GM19239 (cell line): ENCODE measurements at regions not wholly inside any gene's neighbourhood (a gene's known extent, or its start where the extent isn't known, plus 50 kb on each side); places are given as distances from the start of the nearest gene placed in this dataset.
"Not testable (repeated sequence)": the region's sequence is repeated elsewhere in the genome, so short reads cannot be mapped to it uniquely, and the experiment has no call there.

ENCODE experiments used
- DNase-seq: peaks from one replicate; pipeline ENCODE4 v3.0.0; 2011; ENCODE audit warnings: low spot score; ENCODE audit not compliant: insufficient read length
- FAIRE-seq: peaks from 2 replicates; lab custom pipeline; 2011; peaks lifted over from hg19 to GRCh38; lab: Jason Lieb, UNC

DNA sequence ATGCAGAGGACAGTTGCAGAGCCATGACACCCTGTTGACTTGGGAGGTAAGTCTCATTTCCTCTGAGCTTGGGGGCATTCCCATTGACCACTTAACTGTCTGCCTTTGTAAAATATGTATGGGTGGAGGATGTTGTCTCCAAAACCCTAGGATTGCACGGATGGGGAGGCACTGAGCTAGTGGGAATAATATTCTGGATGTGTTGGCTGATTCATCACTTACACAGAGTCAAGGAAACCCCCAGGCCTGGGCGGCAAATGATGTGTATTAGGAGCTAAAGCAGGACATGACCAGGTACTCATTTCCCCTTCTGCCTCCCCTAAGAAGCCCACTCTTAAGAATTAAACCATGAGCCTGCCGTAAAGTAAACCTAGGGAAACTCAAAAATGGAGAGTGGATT is 319.4 kb downstream of the VRK1 start:
- DNase-seq (no peak), FAIRE-seq (no peak)

DNA sequence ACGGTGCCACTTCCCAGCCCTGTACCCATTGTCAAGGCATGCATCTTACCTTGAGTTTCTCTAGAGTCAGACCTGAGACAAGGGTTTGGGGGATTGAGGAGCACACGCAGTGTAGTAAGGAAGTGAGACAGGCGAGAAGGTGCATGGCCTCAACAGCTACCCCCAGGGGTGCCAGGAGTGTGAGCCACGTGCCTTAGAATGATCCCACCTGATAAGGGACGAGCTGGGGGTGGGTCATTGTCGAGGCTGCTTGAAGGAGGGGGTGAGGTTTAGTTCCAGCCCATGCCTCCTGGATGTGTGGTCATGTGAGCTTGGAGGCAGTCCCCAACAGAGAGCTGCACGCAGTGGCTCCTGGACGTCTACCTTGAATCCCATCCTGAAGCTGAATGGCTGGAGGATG is 320.5 kb downstream of the VRK1 start:
- FAIRE-seq, result no peak
- DNase-seq, result no peak

DNA sequence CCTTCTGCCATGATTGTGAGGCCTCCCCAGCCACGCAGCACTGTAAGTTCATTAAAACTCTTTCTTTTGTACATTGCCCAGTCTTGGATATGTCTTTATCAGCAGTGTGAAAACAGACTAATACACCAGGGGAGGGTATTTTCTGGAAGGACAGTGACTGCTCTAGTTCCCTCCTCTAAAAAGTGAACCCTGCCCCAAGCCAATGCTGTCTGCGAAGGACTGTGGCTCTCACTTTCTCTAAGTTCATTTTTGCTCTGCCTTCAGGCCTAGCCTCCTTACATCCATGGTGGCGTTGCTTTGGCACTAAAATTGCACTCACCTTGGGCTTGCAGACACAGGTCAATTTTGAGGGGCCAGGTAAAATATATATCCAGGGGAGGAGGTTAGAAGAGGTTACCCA is 323.0 kb downstream of the VRK1 start:
- FAIRE-seq (no peak), DNase-seq (no peak)

DNA sequence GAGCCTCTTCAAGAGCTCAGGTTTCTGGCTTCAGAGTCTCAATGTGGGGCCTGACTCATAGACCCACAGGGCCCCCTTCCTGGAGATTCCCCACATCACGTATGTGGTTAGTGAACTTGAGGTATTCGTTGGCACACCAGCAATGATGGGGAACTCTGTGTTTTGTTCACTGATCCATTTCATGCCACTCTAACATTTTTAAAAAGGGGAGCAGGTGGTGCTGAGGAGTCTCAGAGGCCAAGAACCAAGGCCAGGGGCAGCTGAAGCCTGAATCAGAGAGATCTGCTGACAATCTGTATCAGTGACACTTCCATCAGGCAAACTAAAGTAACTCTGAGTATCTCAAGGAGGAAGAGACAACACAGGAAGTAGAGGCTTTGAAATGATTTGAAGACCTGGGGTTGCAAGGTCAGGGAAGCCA is 323.4 kb downstream of the VRK1 start:
- FAIRE-seq (no peak), DNase-seq (no peak)

DNA sequence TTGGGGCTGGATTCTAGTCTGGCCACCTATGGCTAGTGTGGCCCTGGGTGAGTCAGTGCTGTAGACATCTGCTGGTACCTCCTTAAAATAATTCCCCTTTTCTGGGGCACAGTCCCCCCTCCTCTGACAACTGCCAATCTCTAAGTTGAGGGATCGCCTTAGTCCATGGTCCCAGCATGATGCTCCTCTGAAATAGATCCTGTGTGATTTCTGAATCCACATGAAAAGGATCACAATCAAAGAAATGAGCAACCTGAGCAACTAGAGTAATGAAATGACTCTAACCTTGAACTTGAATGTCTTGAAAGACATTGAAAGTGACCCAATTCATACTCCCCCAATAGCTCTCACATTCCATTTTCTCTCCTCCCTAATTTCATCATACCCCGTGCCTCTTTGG is 332.5 kb downstream of the VRK1 start:
- DNase-seq (no peak), FAIRE-seq (no peak)

DNA sequence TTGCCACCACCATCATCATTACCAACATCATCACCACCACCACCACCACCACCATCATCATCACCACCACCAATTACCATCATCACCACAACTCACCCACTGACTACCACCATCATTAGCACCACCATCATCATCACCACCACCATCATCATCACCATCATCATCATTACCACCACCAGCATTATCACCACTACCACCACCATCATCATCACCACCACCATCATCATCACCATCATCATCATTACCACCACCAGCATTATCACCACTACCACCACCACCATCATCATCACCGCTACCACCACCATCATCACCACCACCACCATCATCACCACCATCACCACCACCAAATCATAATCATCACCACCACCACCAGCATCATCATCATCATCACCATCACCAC is 338.7 kb downstream of the VRK1 start:
- not testable (repeated sequence) for FAIRE-seq, DNase-seq

DNA sequence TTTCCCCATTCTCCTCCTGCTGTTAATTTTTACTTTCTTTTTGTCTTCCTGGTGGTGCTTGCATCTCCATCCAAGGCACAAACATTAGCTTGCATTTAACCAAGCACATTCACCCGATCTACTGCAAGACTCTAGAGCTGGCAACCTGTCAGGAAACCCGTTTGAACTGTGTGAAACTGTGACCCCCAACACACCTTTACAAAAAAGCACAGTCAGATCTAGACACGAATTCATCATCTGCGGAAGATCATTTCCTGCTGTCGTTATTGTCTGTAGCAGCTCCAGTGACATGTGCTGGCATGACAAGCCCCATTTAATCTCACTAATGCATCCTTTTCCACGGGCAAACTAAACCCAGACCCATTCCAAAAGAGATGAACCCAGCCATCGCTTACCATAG is 340.5 kb downstream of the VRK1 start:
- DNase-seq (no peak), FAIRE-seq (no peak)

DNA sequence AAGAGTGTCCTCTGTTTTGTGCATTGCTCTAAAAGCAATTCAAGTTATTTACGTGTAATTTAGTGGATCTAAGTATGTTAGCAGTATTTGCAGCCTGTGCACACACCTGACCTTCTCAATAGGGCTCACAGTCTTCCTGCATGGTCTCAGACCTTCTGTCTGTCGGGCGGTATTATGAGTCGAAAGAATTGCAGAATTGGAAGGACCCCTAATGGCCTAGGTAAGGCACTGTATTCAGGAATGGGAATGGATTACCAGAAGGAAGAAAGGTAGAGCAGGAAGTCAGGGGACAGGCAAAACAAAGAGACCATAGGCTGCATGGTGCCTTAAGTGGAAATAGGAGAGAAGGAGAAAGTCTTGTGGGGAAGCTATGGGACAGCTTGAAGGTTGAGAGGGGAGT is 341.6 kb downstream of the VRK1 start:
- FAIRE-seq, result no peak

DNA sequence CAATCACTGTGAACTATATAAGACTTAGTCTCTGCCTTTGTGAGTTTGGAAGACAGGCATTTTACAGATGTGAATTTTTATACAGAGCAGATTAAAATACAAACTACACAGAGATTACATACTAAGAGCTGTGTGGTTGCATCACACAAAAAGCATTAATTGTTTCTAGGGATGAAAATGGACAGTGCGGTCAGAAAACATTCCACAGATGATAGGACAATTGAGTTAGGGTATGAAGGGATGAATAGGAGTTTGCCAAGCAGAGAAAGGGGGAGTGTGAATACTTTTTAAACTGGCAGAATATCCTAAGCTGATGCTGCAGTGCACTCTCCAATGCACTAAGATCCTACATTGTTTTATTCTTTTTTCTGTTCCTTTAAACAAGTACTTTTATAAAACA is 345.8 kb downstream of the VRK1 start:
- FAIRE-seq, result no peak
- DNase-seq, result no peak

More for the DNA sequence above, 341.6 kb downstream of the VRK1 start:
- DNase-seq, result no peak

DNA sequence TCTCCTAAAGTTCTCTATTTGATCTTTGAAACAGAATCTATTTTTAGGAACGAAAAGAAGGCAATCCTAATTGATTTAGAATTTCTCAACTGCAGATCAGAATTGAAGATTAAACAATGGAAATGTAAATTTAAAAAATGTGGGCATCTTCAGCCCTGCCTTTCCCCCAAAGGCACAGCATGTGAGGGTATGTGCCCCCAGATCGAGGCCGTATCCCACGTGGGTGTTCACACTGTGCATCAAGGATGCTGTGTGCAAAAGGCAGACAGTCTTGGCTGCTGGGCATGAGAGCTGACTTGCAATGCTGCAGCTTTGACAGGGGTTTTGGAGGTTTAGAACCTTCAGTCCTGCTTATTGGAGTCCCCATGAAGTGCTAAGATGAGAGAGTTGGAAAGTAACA is 346.3 kb downstream of the VRK1 start:
- no peak for DNase-seq
- no peak for FAIRE-seq

DNA sequence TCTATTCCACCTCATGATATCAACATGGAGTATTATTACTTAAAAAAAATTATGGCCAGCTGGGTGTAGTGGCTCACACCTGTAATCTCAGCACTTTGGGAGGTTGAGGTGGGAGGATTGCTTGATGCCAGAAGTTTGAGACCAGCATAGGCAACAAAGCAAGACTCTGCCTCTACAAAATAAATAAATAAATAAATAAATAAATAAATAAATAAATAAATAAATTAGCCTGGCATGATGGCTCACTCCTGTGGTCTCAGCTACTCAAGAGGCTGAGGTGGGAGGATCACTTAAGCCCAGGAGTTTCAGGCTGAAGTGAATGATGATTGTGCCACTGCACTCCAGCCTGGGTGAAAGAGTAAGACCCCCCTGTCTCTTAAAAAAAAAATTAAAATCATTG is 350.8 kb downstream of the VRK1 start:
- not testable (repeated sequence) for DNase-seq, FAIRE-seq

DNA sequence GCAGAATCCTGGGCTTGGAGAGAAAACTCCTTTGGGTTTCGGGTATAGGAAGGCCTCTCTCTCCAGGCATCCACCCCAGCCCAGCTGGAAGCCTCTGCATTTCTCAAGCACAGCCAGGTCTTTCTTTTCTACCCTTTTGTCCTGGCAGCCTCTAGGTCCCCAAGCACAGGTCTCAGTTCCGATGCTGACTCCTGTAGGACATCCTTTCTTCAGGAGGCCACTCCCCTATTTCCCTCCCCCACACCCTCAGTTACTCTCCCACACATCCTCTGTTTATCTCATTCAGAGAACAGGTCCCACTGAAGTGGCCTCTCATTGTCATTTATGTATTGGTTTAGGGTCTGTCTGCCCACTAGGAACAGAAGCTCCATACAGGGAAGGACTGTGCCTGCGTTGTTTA is 352.6 kb downstream of the VRK1 start:
- no peak for FAIRE-seq
- DNase-seq, result no peak

DNA sequence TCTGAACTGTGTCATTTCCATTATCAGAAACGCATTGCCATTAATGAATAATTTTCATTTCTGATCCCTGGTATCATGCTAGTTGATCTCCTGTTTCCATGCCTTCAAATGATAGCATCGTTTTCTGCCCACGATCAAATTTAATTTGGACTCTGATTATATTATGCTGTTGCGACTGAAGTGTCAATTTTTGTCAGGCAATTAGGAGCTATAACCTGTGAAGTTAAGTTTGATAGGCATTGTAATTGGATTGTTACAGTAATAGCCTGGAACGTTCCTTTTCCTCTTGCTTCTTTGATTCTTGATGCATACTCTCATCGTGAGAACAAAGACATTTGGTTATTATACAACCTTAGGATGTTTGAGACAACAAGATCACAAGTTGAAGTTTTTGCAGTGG is 356.3 kb downstream of the VRK1 start:
- DNase-seq, result no peak
- FAIRE-seq, result no peak

DNA sequence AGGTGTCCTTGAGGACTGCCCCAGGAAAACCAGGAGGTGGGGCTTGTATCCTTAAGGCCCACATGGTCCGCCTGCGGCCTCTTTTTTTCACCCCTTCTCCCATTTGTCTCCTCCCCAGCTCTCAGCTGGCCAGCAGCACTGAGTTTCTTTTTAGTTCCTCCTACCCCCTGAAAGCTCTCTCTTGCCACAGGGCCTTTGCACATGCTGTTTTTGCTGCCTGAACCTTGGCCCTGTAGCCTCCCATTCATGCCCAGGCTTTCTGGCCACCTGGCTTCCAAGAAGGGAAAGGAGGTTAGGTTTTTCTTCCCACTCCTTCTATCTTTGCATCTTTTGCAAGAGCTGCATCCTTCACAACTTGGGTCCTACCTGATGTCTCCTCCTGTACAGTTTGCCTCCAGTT is 358.1 kb downstream of the VRK1 start:
- DNase-seq (no peak), FAIRE-seq (no peak)

DNA sequence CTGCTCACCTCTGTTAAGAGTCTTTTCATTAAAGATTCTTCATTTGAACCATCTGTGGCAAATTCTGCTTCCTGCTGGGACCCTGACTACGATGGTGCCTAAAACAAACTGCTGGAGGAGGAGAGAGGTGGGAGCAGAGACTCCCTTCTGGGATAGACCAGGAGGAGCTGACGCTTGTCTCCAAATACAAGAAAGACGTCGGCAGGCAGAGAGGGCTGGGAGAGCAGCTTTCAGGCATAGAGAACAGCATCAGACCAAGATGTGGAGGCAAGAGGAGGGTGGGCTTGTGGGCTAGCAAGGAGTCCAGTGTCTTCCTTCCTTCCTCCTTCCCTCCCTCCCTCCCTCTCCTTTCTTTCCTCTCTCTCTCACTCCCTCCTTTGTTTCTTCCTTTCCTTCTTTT is 358.6 kb downstream of the VRK1 start:
- DNase-seq (no peak), FAIRE-seq (no peak)

DNA sequence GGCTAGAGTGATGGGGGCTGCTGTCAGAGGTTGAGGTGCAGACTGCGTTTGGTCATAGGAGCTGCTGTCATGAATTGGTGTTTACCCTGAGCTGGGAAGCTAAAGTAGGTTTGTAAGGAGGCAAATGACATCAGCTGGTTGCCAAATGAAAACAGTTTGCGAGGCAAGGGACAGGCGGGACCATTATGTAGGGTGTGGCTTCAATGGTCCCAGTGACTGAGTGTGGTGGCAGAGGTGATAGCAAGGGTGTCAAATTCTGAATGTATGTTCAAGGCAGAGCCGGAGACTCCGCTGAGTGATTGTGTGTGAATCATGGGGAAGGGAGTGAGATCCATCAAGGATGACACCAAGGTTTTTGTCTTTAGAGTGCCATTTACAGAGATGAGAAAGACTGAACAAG is 359.5 kb downstream of the VRK1 start:
- no peak for FAIRE-seq
- DNase-seq, result no peak

DNA sequence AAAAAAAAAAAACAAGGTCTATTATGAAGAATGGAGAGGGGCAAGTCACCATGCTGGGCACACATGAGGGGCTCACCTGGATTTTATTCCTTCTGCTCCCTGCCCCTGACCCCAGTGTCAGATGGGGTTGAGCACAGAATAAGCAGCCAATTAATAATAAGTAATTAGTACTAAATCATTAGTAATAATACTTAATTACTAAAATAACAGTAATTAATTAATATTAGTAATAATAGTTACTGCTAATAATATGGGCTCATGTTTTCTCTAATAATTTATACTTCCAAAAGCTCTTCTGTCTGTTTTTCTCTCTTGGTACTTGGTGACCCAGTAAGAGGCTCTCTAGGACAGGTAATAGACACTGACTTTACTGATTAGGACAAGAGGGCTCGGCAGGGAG is 360.9 kb downstream of the VRK1 start:
- DNase-seq (no peak), FAIRE-seq (no peak)

DNA sequence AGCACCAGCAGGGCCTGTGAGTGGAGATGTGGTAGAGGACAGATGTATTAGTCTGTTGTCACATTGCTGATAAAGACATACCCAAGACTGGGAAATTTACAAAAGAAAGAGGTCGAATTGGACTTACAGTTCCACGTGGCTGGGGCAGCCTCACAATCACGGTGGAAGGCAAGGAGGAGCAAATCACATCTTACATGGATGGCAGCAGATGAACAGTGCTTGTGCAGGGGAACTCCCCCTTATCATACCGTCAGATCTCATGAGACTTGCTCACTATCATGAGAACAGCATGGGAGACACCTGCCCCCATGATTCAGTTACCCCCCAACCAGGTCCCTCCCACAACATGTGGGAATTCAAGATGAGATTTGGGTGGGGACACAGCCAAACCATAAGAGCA is 361.9 kb downstream of the VRK1 start:
- FAIRE-seq (no peak), DNase-seq (no peak)

DNA sequence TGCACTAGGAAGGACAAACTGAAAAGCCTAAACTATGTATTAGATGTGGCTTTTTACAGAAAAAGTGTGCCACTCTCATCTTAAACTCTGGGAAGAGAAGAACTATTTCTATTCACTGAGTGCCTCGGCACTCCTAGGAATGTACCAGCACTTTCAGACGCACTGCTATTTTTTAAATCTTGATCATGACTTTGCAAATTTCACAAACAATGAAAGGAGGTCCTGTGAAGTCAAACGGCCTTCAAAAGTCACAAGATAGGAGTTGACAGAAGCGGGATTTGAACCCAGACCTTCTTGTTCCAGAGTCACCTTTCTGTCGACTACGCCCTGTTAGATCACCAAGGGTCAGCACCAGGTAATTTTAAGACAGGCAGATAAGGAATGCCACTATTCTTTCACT is 365.4 kb downstream of the VRK1 start:
- FAIRE-seq, result no peak

DNA sequence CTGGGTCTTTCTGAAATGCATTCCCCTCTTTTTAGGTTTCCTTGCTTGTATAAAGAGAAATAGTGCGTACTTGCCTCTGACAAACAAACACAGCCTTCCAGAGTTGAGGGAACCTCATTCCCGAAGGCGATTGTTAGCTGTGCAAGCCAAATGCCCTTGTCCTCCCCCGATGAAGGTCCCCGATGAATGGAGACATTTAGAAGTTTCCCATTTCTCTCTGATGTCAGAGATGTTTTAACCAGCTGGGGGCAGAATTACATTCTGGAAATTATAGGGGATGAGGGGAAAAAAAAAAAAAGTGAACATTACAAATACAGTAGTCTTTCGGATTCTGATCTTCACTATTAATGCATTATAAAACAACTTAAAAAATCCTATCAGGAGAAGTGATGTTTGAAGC is 366.8 kb downstream of the VRK1 start:
- DNase-seq (no peak), FAIRE-seq (no peak)

More for the DNA sequence above, 365.4 kb downstream of the VRK1 start:
- no peak for DNase-seq

DNA sequence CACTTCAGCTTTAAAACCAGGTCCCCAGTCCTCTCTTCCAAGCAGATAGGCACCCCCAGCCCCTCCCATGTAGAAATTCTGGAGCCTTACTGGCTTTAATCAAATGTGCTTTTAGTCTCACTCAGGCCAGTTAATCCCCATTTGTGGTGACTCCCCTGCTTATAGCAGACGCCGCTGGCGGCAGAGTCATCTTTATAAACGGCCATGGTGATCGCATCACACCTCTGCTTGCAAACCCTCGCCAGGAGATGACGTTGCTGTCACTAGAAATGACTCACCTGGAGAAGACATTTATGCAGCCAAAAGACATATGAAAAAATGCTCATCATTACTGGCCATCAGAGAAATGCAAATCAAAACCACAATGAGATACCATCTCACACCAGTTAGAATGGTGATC is 369.3 kb downstream of the VRK1 start:
- no peak for FAIRE-seq
- DNase-seq, result no peak

DNA sequence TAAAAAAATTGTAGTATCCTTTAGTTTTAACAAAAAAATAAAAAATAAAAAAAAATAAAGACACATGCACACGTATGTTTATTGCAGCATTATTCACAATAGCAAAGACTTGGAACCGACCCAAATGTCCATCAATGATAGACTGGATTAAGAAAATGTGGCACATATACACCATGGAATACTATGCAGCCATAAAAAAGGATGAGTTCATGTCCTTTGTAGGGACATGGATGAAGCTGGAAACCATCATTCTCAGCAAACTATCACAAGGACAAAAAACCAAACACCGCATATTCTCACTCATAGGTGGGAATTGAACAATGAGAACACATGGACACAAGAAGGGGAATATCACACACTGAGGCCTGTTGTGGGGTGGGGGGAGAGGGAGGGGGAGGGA is 370.4 kb downstream of the VRK1 start:
- not testable (repeated sequence) for FAIRE-seq, DNase-seq

DNA sequence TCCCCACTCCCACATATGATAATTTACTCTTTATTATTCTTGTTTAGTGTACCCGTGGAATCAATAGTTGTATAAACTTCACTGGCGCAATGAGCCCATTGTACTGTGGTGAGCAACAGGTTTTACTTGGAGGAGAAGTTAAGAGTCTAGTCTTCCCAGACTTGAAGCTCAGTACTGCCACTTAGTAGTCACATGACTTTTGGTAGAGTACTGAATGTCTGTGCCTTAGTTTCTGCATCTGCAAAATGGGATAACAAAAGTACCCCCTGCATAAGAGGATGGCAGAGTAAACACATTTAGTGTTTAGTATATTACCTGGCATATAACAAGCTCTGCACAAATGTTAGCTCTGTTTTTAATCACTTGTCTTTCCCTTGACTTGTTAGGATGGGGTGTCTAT is 375.5 kb downstream of the VRK1 start:
- DNase-seq, result no peak
- no peak for FAIRE-seq
